Fibroblast of skin of right biceps (primary cell): ENCODE measurements at regions not wholly inside any gene's neighbourhood (a gene's known extent, or its start where the extent isn't known, plus 50 kb on each side); places are given as distances from the start of the nearest gene placed in this dataset.

ENCODE experiments used
- DNase-seq: peaks from one replicate; pipeline ENCODE4 v3.0.0-alpha.2; 2013

- DNase-seq, result no peak
Measured at GRCh38 chr6:23323897-23324296, 754.5 kb downstream of the HDGFL1 start.

- no peak for DNase-seq
Measured at GRCh38 chr6:23325065-23325464, 755.7 kb downstream of the HDGFL1 start.

- no peak for DNase-seq
Measured at GRCh38 chr6:23327621-23328020, 758.3 kb downstream of the HDGFL1 start.

GRCh38 chr6:23329086-23329485, 759.7 kb downstream of the HDGFL1 start:
- DNase-seq, result no peak

- no peak for DNase-seq
Measured at GRCh38 chr6:23330632-23331031, 761.3 kb downstream of the HDGFL1 start.

- DNase-seq, result no peak
Measured at GRCh38 chr6:23334360-23334759, 765.0 kb downstream of the HDGFL1 start.

GRCh38 chr6:23335894-23336293, 766.5 kb downstream of the HDGFL1 start:
- no peak for DNase-seq

- no peak for DNase-seq
Measured at GRCh38 chr6:23339268-23339667, 769.9 kb downstream of the HDGFL1 start.

- no peak for DNase-seq
Measured at GRCh38 chr6:23340271-23340670, 770.9 kb downstream of the HDGFL1 start.

GRCh38 chr6:23343610-23344306, 774.4 kb downstream of the HDGFL1 start:
- no peak for DNase-seq

GRCh38 chr6:23348185-23348584, 777.8 kb upstream of the NRSN1 start:
- DNase-seq, result no peak

- DNase-seq, result peak; percentile 91
Measured at GRCh38 chr6:23349521-23350147, 776.4 kb upstream of the NRSN1 start.

- DNase-seq, result peak; percentile 21
Measured at GRCh38 chr6:23350752-23351453, 775.1 kb upstream of the NRSN1 start.

- no peak for DNase-seq
Measured at GRCh38 chr6:23354004-23354403, 772.0 kb upstream of the NRSN1 start.

- DNase-seq, result no peak
Measured at GRCh38 chr6:23357185-23357766, 768.7 kb upstream of the NRSN1 start.

GRCh38 chr6:23365732-23366131, 760.3 kb upstream of the NRSN1 start:
- no peak for DNase-seq

- DNase-seq, result no peak
Measured at GRCh38 chr6:23367311-23367710, 758.7 kb upstream of the NRSN1 start.

- no peak for DNase-seq
Measured at GRCh38 chr6:23368557-23368956, 757.5 kb upstream of the NRSN1 start.

- no peak for DNase-seq
Measured at GRCh38 chr6:23370051-23370450, 756.0 kb upstream of the NRSN1 start.

GRCh38 chr6:23371132-23371915, 754.7 kb upstream of the NRSN1 start:
- no peak for DNase-seq

GRCh38 chr6:23377830-23378229, 748.2 kb upstream of the NRSN1 start:
- DNase-seq, result no peak

- DNase-seq, result no peak
Measured at GRCh38 chr6:23380465-23380864, 745.5 kb upstream of the NRSN1 start.
